Breast epithelium (tissue), 3 donors: ENCODE measurements at regions not wholly inside any gene's neighbourhood (a gene's known extent, or its start where the extent isn't known, plus 50 kb on each side); places are given as distances from the start of the nearest gene placed in this dataset.
"Not testable (repeated sequence)": the region's sequence is repeated elsewhere in the genome, so short reads cannot be mapped to it uniquely, and the experiment has no call there.

Source experiments
- CTCF ChIP-seq, 3 donors: fragments of 450-650 bp; IDR thresholded peaks; one replicate each; pipeline ENCODE4 v1.5.1; 2016 to 2017; ENCODE audit warnings: antibody characterized with exemption in 3 of 3, mild to moderate bottlenecking in 3 of 3, moderate library complexity in 3 of 3
- POLR2A ChIP-seq: fragments of 450-650 bp; IDR thresholded peaks from one replicate; pipeline ENCODE4 v1.6.1; 2016; ENCODE audit warnings: antibody characterized with exemption, mild to moderate bottlenecking, moderate library complexity
- POLR2AphosphoS5 ChIP-seq, 3 donors: sonication (generic); formaldehyde crosslinking; IDR thresholded peaks; one replicate each; pipeline ENCODE4 v1.6.1; 2017; ENCODE audit warnings: antibody characterized with exemption in 3 of 3

- TF ChIP-seq POLR2A; CTCF (IDR thresholded peaks at IDR 0.05); POLR2AphosphoS5 (IDR thresholded peaks at IDR 0.05): not testable (repeated sequence)
Measured at GRCh38 chr9:67417341-67417983, 425.1 kb upstream of the SPATA31A3 start.
